ENCODE measurements at regions not wholly inside any gene's neighbourhood (a gene's known extent, or its start where the extent isn't known, plus 50 kb on each side); places are given as distances from the start of the nearest gene placed in this dataset.

DNA sequence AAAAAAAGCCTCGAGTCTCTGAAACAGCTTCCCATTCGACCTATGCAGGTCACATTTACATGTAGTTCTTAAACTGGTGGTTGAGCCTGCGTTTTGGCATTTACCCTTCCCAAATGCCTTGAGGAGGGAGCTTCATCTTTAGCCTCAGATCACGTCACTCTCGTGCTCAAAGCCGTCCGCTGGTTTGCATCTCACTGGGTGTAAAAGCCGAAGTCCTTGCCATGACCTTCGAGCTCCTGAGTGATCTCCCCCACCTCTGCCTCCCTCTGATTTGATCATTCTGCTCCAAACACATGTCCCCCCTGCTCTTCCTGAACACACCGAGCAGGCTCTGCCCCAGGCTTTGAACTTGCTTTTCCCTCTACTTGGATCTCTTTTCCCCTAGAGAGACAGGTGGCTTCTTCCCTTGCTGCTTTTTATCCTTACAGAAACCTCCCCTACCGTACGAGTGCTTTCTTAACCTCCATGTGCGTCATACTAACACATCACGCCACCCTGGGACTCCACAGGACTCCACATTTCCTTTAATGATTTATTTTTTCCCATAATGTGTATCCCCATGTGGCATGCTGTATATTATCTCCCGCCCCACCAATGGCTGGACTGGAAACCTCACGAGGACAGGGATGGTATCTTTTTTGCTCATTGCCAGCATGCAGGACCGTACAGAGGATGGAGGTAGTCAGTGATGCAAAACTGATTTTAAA is 610.7 kb downstream of the VRK1 start:
- TF ChIP-seq, protein P1, sequence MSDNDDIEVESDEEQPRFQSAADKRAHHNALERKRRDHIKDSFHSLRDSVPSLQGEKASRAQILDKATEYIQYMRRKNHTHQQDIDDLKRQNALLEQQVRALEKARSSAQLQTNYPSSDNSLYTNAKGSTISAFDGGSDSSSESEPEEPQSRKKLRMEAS (IDR thresholded peaks at IDR 0.05; ENCODE audit: low read depth, low read length), result no peak
- no peak for DNase-seq (ENCODE audit: low read depth)
- H3K4me3 ChIP-seq (ENCODE audit: low read depth, low read length), result no peak overlapping the region

DNA sequence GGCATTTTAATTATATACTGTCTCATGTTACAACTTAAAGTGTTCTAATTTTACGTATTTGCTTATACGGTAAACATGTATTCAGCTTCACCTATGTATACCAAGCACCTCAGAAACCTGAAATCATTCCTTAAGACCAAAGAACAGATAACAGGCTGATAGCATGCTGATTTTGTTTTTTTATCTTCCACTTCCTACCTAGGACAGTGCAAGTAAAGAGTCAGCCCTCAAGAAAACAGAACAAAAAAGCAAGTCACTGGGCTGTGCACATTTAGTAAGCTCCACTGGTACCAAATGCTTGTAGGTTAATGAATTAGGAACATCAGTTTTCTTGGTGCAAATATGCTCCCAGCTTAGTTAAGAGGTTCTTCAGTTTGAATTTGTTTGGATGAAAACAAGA is 611.3 kb downstream of the VRK1 start:
- no peak overlapping the region for H3K4me3 ChIP-seq (ENCODE audit: low read depth, low read length)
- TF ChIP-seq MYC (IDR thresholded peaks at IDR 0.05; ENCODE audit: low read depth, low read length) (no peak), POLR2A (IDR thresholded peaks at IDR 0.05; ENCODE audit: extremely low read depth, insufficient read length) (no peak)
- TF ChIP-seq, protein P2, sequence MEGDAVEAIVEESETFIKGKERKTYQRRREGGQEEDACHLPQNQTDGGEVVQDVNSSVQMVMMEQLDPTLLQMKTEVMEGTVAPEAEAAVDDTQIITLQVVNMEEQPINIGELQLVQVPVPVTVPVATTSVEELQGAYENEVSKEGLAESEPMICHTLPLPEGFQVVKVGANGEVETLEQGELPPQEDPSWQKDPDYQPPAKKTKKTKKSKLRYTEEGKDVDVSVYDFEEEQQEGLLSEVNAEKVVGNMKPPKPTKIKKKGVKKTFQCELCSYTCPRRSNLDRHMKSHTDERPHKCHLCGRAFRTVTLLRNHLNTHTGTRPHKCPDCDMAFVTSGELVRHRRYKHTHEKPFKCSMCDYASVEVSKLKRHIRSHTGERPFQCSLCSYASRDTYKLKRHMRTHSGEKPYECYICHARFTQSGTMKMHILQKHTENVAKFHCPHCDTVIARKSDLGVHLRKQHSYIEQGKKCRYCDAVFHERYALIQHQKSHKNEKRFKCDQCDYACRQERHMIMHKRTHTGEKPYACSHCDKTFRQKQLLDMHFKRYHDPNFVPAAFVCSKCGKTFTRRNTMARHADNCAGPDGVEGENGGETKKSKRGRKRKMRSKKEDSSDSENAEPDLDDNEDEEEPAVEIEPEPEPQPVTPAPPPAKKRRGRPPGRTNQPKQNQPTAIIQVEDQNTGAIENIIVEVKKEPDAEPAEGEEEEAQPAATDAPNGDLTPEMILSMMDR (IDR thresholded peaks at IDR 0.05; ENCODE audit: low read depth, low read length), result no peak
- TF ChIP-seq, protein P1 (IDR thresholded peaks at IDR 0.05; ENCODE audit: low read depth, low read length), result no peak
- DNase-seq (ENCODE audit: low read depth), result no peak

DNA sequence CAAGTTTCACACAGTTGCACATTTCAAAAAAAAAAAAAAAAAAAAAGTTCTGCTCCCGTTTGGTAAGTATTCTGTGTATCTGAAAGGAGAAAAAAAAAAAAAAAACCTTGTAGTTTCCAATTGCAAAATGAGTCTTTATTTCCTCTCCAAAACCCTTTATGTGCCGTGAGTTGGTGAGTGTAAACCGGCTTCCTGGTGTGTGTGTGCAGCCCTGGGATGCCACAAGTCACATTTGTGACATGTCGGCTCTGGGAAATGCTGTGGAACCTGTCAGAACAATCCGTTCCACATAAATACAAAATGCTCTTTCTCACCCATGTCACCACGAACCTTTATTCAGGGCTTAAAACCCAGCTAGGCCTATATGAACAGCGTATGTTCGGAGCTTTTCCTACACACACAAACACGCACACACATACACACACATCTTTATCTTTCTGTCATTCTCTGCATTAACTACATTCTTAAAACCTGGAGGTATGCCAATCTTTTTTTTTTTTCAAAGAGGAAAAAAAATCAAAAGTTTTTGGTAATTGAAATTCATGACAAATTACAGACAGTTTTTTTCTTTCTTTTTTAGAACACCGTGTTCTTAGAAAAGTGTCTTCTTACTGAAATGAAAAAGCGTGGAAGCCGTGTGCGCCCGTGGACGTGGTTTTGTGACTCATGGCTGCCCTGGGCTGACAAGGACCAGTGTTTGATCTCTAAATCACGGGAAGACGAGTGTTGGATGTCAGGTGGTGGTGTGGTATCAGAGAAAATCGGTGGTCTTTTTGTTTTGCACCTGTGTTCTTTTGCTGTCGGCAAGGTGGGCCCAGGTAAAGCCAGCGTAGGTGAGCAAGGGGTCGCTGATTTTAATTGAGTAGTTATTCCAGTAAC is 612.0 kb downstream of the VRK1 start:
- TF ChIP-seq MYC (IDR thresholded peaks at IDR 0.05; ENCODE audit: low read depth, low read length) (no peak), POLR2A (IDR thresholded peaks at IDR 0.05; ENCODE audit: extremely low read depth, insufficient read length) (no peak)
- TF ChIP-seq, protein P1 (IDR thresholded peaks at IDR 0.05; ENCODE audit: low read depth, low read length), result no peak
- TF ChIP-seq, protein P2 (IDR thresholded peaks at IDR 0.05; ENCODE audit: low read depth, low read length), result no peak
- DNase-seq (ENCODE audit: low read depth), result no peak
- H3K4me3 ChIP-seq (ENCODE audit: low read depth, low read length), result no peak overlapping the region

DNA sequence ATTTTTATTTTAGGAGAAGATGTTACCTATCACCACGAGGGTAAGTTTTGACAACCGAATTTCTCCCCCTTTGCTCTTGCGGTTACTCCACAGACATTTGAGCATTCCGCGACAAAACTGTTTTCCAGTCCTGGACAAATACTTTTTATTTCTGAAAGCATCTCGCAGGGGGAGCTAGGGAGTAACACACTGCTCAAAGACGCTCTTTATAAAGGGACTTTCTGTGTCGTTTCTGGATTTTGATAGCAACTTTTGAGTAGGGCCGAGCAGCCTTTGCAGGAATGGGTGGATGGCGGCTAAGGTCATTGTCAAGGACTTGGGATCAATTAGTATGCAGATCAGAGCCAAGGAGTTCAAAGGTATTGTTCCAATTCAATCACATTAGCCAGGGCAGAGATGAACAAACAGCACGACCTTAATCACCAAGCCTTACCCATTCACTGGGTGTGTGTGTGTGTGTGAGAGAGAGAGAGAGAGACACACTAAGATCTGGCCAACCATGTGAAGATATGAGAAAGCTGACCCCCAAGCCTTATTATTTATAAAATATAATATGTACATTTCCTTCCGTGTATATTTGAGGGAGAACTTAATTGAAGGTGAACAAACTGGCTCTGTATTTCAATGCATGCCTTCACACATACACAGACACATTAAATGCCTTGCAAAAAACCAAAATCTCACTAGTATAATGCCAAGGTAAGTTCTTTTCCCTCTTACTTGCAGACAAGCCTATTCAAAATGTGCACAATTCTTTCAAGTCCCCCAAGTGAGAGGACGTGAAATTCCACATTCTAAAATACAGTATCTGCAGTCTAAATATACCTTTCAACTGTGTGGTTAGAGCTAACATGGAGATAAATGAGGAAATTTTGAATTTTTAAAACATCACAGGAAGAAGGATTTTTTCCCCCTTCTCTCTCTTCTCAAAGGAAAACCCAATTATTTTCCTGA is 613.8 kb downstream of the VRK1 start:
- H3K4me3 ChIP-seq (ENCODE audit: low read depth, low read length), result no peak overlapping the region

DNA sequence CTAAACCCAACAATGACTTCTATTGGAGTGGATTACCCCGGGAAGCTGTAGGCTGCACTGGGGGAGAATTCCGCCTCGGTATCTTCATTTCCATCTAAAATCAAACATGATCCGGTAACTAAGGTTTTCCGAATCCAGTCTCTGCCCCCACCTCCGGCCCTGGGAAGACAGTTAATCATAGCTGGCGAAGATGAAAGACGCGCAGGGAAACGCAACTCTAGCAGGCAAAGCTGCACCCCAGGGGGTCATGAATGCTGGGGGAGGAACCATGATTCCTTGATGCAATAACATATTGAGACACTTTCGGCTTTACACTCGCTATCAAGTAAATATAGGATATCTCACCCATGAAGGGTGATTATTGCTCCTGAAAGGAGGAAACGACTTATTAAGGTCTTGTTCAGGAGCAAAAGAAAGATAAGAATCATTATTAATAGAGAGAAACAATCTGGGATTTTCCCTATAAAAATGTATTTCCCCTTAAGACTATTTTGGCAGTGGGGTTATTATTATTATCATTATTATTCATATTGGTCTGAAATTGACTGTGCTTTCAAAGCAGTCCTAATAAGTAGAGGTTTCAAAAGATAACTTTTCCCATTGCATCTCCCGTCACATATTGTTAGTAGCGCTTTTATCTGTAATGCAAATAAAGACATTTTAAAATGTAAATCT is 614.9 kb downstream of the VRK1 start:
- TF ChIP-seq, protein P1 (IDR thresholded peaks at IDR 0.05; ENCODE audit: low read depth, low read length), result no peak
- TF ChIP-seq POLR2A (IDR thresholded peaks at IDR 0.05; ENCODE audit: extremely low read depth, insufficient read length), result no peak
- H3K4me3 ChIP-seq (ENCODE audit: low read depth, low read length), result no peak overlapping the region
- no peak for DNase-seq (ENCODE audit: low read depth)

More for the DNA sequence above, 613.8 kb downstream of the VRK1 start:
- TF ChIP-seq MYC (IDR thresholded peaks at IDR 0.05; ENCODE audit: low read depth, low read length) (no peak), POLR2A (IDR thresholded peaks at IDR 0.05; ENCODE audit: extremely low read depth, insufficient read length) (no peak)
- TF ChIP-seq, protein P1 (IDR thresholded peaks at IDR 0.05; ENCODE audit: low read depth, low read length), result no peak
- TF ChIP-seq, protein P2 (IDR thresholded peaks at IDR 0.05; ENCODE audit: low read depth, low read length), result no peak
- no peak for DNase-seq (ENCODE audit: low read depth)

DNA sequence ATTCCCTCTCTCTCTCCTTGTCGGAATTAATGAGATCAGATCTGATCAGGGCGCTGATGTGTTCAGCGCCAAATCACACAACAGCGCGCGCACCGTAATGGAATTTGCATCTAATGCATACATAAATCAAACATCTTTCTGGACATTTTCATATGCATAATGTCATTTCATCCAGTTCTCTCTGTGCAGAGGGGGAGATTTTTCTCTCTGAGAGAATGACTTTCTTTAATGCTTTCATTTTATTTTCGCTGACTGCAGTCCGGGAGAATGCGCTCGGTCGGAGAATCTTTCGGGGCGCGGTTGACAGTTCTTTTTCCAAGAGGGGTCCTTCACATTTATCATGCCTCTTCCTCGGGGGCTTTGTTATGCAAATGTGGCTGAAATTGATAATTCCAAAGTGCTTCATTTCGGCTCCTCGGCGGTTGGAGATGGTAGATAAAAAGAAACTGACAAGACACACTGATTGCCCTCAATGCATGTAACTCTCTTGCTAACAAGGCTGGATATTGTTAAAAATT is 615.9 kb downstream of the VRK1 start:
- H3K4me3 ChIP-seq (ENCODE audit: low read depth, low read length), result no peak overlapping the region
- no peak for TF ChIP-seq MYC (IDR thresholded peaks at IDR 0.05; ENCODE audit: low read depth, low read length)
- TF ChIP-seq POLR2A (IDR thresholded peaks at IDR 0.05; ENCODE audit: extremely low read depth, insufficient read length), result no peak
- TF ChIP-seq, protein P1 (IDR thresholded peaks at IDR 0.05; ENCODE audit: low read depth, low read length), result no peak
- TF ChIP-seq, protein P2 (IDR thresholded peaks at IDR 0.05; ENCODE audit: low read depth, low read length), result no peak
- DNase-seq (ENCODE audit: low read depth), result no peak

All from NB4 (cell line).